HEK293T (cell line): ENCODE measurements at regions not wholly inside any gene's neighbourhood (a gene's known extent, or its start where the extent isn't known, plus 50 kb on each side); places are given as distances from the start of the nearest gene placed in this dataset.

Source experiments
- ARNT ChIP-seq: fragments of 450-650 bp; IDR thresholded peaks from 2 replicates; pipeline ENCODE4 v1.6.1; 2017; ENCODE audit warnings: mild to moderate bottlenecking
- BHLHE40 ChIP-seq: fragments of 450-650 bp; IDR thresholded peaks from 2 replicates; pipeline ENCODE4 v1.6.1; 2016; ENCODE audit warnings: mild to moderate bottlenecking, moderate library complexity, borderline replicate concordance
- ELF4 ChIP-seq: fragments of 450-650 bp; IDR thresholded peaks from 2 replicates; pipeline ENCODE4 v1.6.1; 2017; ENCODE audit warnings: antibody characterized with exemption
- FOXA1 ChIP-seq: fragments of 450-650 bp; IDR thresholded peaks from 2 replicates; pipeline ENCODE4 v1.6.1; 2016; ENCODE audit warnings: mild to moderate bottlenecking
- FOXK2 ChIP-seq: fragments of 450-650 bp; IDR thresholded peaks from 2 replicates; pipeline ENCODE4 v1.6.1; 2016; ENCODE audit warnings: mild to moderate bottlenecking
- FOXM1 ChIP-seq: fragments of 450-650 bp; IDR thresholded peaks from 2 replicates; pipeline ENCODE4 v1.6.1; 2017; ENCODE audit warnings: mild to moderate bottlenecking, borderline replicate concordance
- HDGF ChIP-seq: fragments of 450-650 bp; IDR thresholded peaks from 2 replicates; pipeline ENCODE4 v1.6.1; 2017; ENCODE audit warnings: antibody characterized with exemption, borderline replicate concordance
- L3MBTL2 ChIP-seq: fragments of 450-650 bp; conservative IDR thresholded peaks from 2 replicates; pipeline ENCODE4 v1.6.1; 2016; ENCODE audit warnings: mild to moderate bottlenecking
- NFRKB ChIP-seq: fragments of 450-650 bp; IDR thresholded peaks from 2 replicates; pipeline ENCODE4 v1.6.1; 2016; ENCODE audit warnings: mild to moderate bottlenecking, moderate library complexity
- SP1 ChIP-seq: fragments of 450-650 bp; IDR thresholded peaks from 2 replicates; pipeline ENCODE4 v1.6.1; 2017
- SUZ12 ChIP-seq: fragments of 450-650 bp; IDR thresholded peaks from 2 replicates; pipeline ENCODE4 v1.6.1; 2016; ENCODE audit warnings: mild to moderate bottlenecking

DNA sequence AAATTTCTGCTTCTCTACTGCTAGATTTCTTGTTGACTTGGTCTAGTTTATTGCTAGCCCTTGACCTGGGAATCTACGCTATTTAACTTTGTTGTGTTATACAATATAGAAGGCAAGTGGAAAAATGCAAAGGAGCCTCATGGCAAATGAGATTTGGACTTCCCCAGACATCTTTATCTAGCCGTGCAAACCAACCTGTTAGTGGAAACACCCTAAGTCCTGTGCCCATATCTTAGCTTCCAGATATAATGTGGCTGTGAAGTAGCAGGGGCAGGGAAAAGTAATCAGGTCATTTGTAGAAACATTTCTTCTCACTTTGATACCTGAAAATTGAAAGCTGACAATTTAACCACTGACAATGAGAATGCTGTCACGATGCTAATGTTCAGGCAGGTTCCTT lies 90.7 kb upstream of the ATP2B1 start:
- TF ChIP-seq HDGF: no peak
- TF ChIP-seq SUZ12: no peak
- TF ChIP-seq ELF4: no peak
- TF ChIP-seq NFRKB: no peak
- TF ChIP-seq BHLHE40: no peak
- no peak for TF ChIP-seq SP1
- no peak for TF ChIP-seq ARNT
- TF ChIP-seq FOXK2: no peak
- no peak for TF ChIP-seq FOXA1
- no peak for TF ChIP-seq L3MBTL2
- no peak for TF ChIP-seq FOXM1
